GM23338 (cell line): ENCODE measurements at regions not wholly inside any gene's neighbourhood (a gene's known extent, or its start where the extent isn't known, plus 50 kb on each side); places are given as distances from the start of the nearest gene placed in this dataset.

Source experiments
- CREB1 ChIP-seq: fragments of 250-450 bp; sonication (Bioruptor Pico); IDR thresholded peaks from 2 replicates; pipeline ENCODE4 v1.5.0; 2020; ENCODE audit warnings: low read depth, mild to moderate bottlenecking, moderate library complexity
- CTCF ChIP-seq, 2 experiments: fragments of 200-600 bp in 1 of 2; sonication (generic) in 1 of 2; conservative IDR thresholded peaks; 2 replicates each; pipeline versions ENCODE4 v1.5.1 to v1.6.1; 2016 to 2017; ENCODE audit warnings: antibody characterized with exemption in 2 of 2, low read depth in 2 of 2, mild to moderate bottlenecking in 2 of 2, moderate library complexity in 1 of 2
- ETS1 ChIP-seq: IDR thresholded peaks from 2 replicates; pipeline ENCODE4 v1.6.1; 2016; ENCODE audit warnings: antibody characterized with exemption
- EZH2 ChIP-seq: fragments of 200-600 bp; sonication (generic); IDR thresholded peaks from one replicate; pipeline ENCODE4 v1.8.0; 2017; ENCODE audit warnings: antibody characterized with exemption, mild to moderate bottlenecking, low read depth; ENCODE audit not compliant: unreplicated experiment
- EZH2phosphoT487 ChIP-seq: fragments of 200-600 bp; sonication (generic); IDR thresholded peaks from one replicate; pipeline ENCODE4 v1.8.1; 2018; ENCODE audit warnings: antibody characterized with exemption; ENCODE audit not compliant: unreplicated experiment
- JUNB ChIP-seq: IDR thresholded peaks from one replicate; pipeline ENCODE4 v1.6.1; 2016; ENCODE audit warnings: antibody characterized with exemption; ENCODE audit not compliant: unreplicated experiment
- NANOG ChIP-seq: IDR thresholded peaks from 2 replicates; pipeline ENCODE4 v1.6.1; 2016; ENCODE audit warnings: antibody characterized with exemption, borderline replicate concordance
- POLR2AphosphoS5 ChIP-seq: IDR thresholded peaks from 2 replicates; pipeline ENCODE4 v1.6.1; 2016; ENCODE audit warnings: antibody characterized with exemption, low read depth
- REST ChIP-seq: IDR thresholded peaks from one replicate; pipeline ENCODE4 v1.6.1; 2018; ENCODE audit warnings: antibody characterized with exemption; ENCODE audit not compliant: unreplicated experiment
- ZNF114 ChIP-seq: fragments of 250-450 bp; sonication (Bioruptor Pico); IDR thresholded peaks from 2 replicates; pipeline ENCODE4 v1.5.0; 2020; ENCODE audit warnings: mild to moderate bottlenecking, moderate library complexity
- ZNF331 ChIP-seq: fragments of 250-450 bp; sonication (Bioruptor Pico); IDR thresholded peaks from 2 replicates; pipeline ENCODE4 v1.5.0; 2020; ENCODE audit warnings: low read depth, mild to moderate bottlenecking, moderate library complexity

GRCh38 chr11:130625578-130626306 is 177.3 kb downstream of the ADAMTS15 start:
- no peak for TF ChIP-seq CTCF (conservative IDR thresholded peaks at IDR 0.05; ENCODE audit: low read depth in 2 of 2)
- no peak for TF ChIP-seq EZH2phosphoT487
- no peak for TF ChIP-seq ZNF331 (CRISPR knock-in tag)
- no peak for TF ChIP-seq EZH2
- TF ChIP-seq POLR2AphosphoS5: no peak
- TF ChIP-seq CREB1 (CRISPR knock-in tag): no peak
- TF ChIP-seq REST: no peak
- no peak for TF ChIP-seq ZNF114 (CRISPR knock-in tag)
- no peak for TF ChIP-seq ETS1
- no peak for TF ChIP-seq NANOG
- no peak for TF ChIP-seq JUNB
